PC-9 (cell line): ENCODE measurements at regions not wholly inside any gene's neighbourhood (a gene's known extent, or its start where the extent isn't known, plus 50 kb on each side); places are given as distances from the start of the nearest gene placed in this dataset.

ENCODE experiments used
- BruUV-seq: library from RNA; stranded (reverse); fragments of 400-500 nt; replicated peaks from 2 replicates; lab custom pipeline; 2021; lab: Mats Ljungman, UMichigan
- CTCF ChIA-PET: fragments of 300-600 bp; sonication (Branson Sonifier 250); formaldehyde crosslinking; loops from one replicate; lab custom pipeline; 2022; ENCODE audit warnings: antibody characterized with exemption; lab: Charles Lee
- POLR2A ChIA-PET: fragments of 300-600 bp; sonication (Branson Sonifier 250); formaldehyde crosslinking; loops from one replicate; lab custom pipeline; 2022; ENCODE audit warnings: antibody characterized with exemption; ENCODE audit not compliant: unreplicated experiment; lab: Charles Lee
- DNase-seq, 2 experiments: peaks; one replicate each; pipeline versions ENCODE4 v3.0.0 to v3.0.0-alpha.2; 2015 to 2022; ENCODE audit warnings: mixed read lengths in 1 of 2
- H2AFZ ChIP-seq: fragments of 200-600 bp; sonication (generic); 2 replicates; pipeline ENCODE4 v1.8.1; 2017; ENCODE audit warnings: antibody characterized with exemption
- H3F3A ChIP-seq: fragments of 200-600 bp; sonication (generic); 2 replicates; pipeline ENCODE4 v1.8.1; 2017; ENCODE audit warnings: antibody characterized with exemption, mild to moderate bottlenecking, low read depth; ENCODE audit not compliant: insufficient read depth
- H3K27ac ChIP-seq: fragments of 200-600 bp; sonication (generic); 2 replicates; pipeline ENCODE4 v1.6.1; 2016; ENCODE audit warnings: mixed run types
- H3K27me3 ChIP-seq: fragments of 200-600 bp; sonication (generic); 2 replicates; pipeline ENCODE4 v1.6.1; 2016; ENCODE audit warnings: low read depth, mixed run types; ENCODE audit not compliant: insufficient read depth
- H3K36me3 ChIP-seq: fragments of 200-600 bp; sonication (generic); 2 replicates; pipeline ENCODE4 v1.6.1; 2016; ENCODE audit warnings: low read depth, mixed run types
- H3K4me1 ChIP-seq: fragments of 200-600 bp; sonication (generic); replicated peaks from 2 replicates; pipeline ENCODE4 v1.6.1; 2016; ENCODE audit warnings: mixed run types; ENCODE audit not compliant: insufficient read depth
- H3K4me2 ChIP-seq: fragments of 200-600 bp; sonication (generic); 2 replicates; pipeline ENCODE4 v1.6.1; 2017; ENCODE audit warnings: mixed run types
- H3K4me3 ChIP-seq: fragments of 200-600 bp; sonication (generic); 2 replicates; pipeline ENCODE4 v1.6.1; 2016; ENCODE audit warnings: mixed run types
- H3K79me2 ChIP-seq: fragments of 200-600 bp; sonication (generic); 2 replicates; pipeline ENCODE4 v1.6.1; 2017; ENCODE audit warnings: low read depth, mixed run types
- H3K9me2 ChIP-seq: fragments of 200-600 bp; sonication (generic); 2 replicates; pipeline ENCODE4 v1.8.1; 2017; ENCODE audit warnings: mild to moderate bottlenecking; ENCODE audit not compliant: insufficient read depth
- H3K9me3 ChIP-seq: fragments of 200-600 bp; sonication (generic); 2 replicates; pipeline ENCODE4 v1.8.1; 2016; ENCODE audit warnings: low read depth; ENCODE audit not compliant: insufficient read depth
- H4K20me1 ChIP-seq: fragments of 200-600 bp; sonication (generic); 2 replicates; pipeline ENCODE4 v1.8.1; 2017; ENCODE audit not compliant: insufficient read depth
- CTCF ChIP-seq: fragments of 200-600 bp; sonication (generic); conservative IDR thresholded peaks from 2 replicates; pipeline ENCODE4 v1.6.1; 2017; ENCODE audit warnings: mixed run types, antibody characterized with exemption, mild to moderate bottlenecking, moderate library complexity
- EZH2 ChIP-seq: fragments of 200-600 bp; sonication (generic); IDR thresholded peaks from 2 replicates; pipeline ENCODE4 v1.8.0; 2017; ENCODE audit warnings: antibody characterized with exemption, low read depth
- intact Hi-C: fragments of 100-400 bp; cut with micrococcal nuclease; formaldehyde crosslinking; loops from one replicate; pipeline ENCODE4 v1.10.0; 2022; ENCODE audit not compliant: unreplicated experiment

- BruUV-seq = no TSS peak
- Histone ChIP-seq H4K20me1 (no peaks in the 10 kb centered on the region), H3K27me3 (no peaks in the 10 kb centered on the region), H3K4me3 (no peak overlapping the region), H3K9me3 (peaks cover 15% of the 10 kb centered on the region), H3K79me2 (no peaks in the 10 kb centered on the region), H3F3A (0 out of 2 replicates have a peak, but pooled peaks cover 3% of the 10 kb centered on the region), H3K36me3 (0 out of 2 replicates have a peak, but pooled peaks cover 8% of the 10 kb centered on the region), H3K9me2 (no peaks in the 10 kb centered on the region), H3K27ac (no peak overlapping the region), H3K4me2 (no peak overlapping the region), H3K4me1 (no peaks in the 10 kb centered on the region), H2AFZ (no peak overlapping the region)
- no peak for TF ChIP-seq EZH2
- no peak for TF ChIP-seq CTCF
- ChIA-PET POLR2A (no interaction called here), CTCF (no interaction called here)
- DNase-seq = no peak
- intact Hi-C loops = no loop called here
Observed at GRCh38 chr4:123043013-123043412, 120.6 kb upstream of the NUDT6 start.

GRCh38 chr4:123043793-123044425 lies 121.5 kb upstream of the NUDT6 start:
- TF ChIP-seq EZH2 (no peak), CTCF (no peak)
- intact Hi-C loops = no loop called here
- no peaks in the 10 kb centered on the region for H3K4me1 ChIP-seq
- no peak for DNase-seq
- CTCF ChIA-PET = no interaction called here
- POLR2A ChIA-PET = no interaction called here
- no peaks in the 10 kb centered on the region for H3K27me3 ChIP-seq
- H3K9me3 ChIP-seq = peaks cover 20% of the 10 kb centered on the region
- no peaks in the 10 kb centered on the region for H4K20me1 ChIP-seq
- 0 out of 2 replicates have a peak, but pooled peaks cover 3% of the 10 kb centered on the region for H3F3A ChIP-seq
- H3K36me3 ChIP-seq = 0 out of 2 replicates have a peak, but pooled peaks cover 11% of the 10 kb centered on the region
- no peaks in the 10 kb centered on the region for H3K9me2 ChIP-seq
- H3K27ac ChIP-seq = no peak overlapping the region
- no TSS peak for BruUV-seq
- H3K79me2 ChIP-seq = no peaks in the 10 kb centered on the region
- no peak overlapping the region for H3K4me2 ChIP-seq
- H2AFZ ChIP-seq = no peak overlapping the region
- no peak overlapping the region for H3K4me3 ChIP-seq

- DNase-seq = no peak
- H3K9me2 ChIP-seq = no peaks in the 10 kb centered on the region
- H2AFZ ChIP-seq = no peak overlapping the region
- BruUV-seq = no TSS peak
- H3K27ac ChIP-seq = no peak overlapping the region
- intact Hi-C loops = no loop called here
- H4K20me1 ChIP-seq = no peaks in the 10 kb centered on the region
- H3K4me3 ChIP-seq = no peak overlapping the region
- peaks cover 26% of the 10 kb centered on the region for H3K9me3 ChIP-seq
- H3K4me1 ChIP-seq = no peaks in the 10 kb centered on the region
- ChIA-PET POLR2A (no interaction called here), CTCF (no interaction called here)
- no peak overlapping the region for H3K4me2 ChIP-seq
- TF ChIP-seq CTCF (no peak), EZH2 (no peak)
- no peaks in the 10 kb centered on the region; the same call in 1 of the 2 replicates for H3K79me2 ChIP-seq
- H3K36me3 ChIP-seq = 0 out of 2 replicates have a peak, but pooled peaks cover 11% of the 10 kb centered on the region
- H3K27me3 ChIP-seq = no peaks in the 10 kb centered on the region
- H3F3A ChIP-seq = 0 out of 2 replicates have a peak, but pooled peaks cover 3% of the 10 kb centered on the region
Observed at GRCh38 chr4:123046096-123046495, 123.7 kb upstream of the NUDT6 start.
